Ovary (tissue), 7 donors: ENCODE measurements at regions not wholly inside any gene's neighbourhood (a gene's known extent, or its start where the extent isn't known, plus 50 kb on each side); places are given as distances from the start of the nearest gene placed in this dataset.

Experiments
- DNase-seq, 5 donors: peaks; one replicate each; pipeline ENCODE4 v3.0.0-alpha.2; 2019 to 2020
- H3K27ac ChIP-seq, 2 donors: fragments of 200-600 bp; one replicate each; pipeline versions ENCODE4 v1.5.1 to v1.8.0; 2019 to 2022
- H3K27me3 ChIP-seq: fragments of 200-600 bp; one replicate; pipeline ENCODE4 v1.8.0; 2022
- H3K36me3 ChIP-seq: fragments of 200-600 bp; sonication (generic); one replicate; pipeline ENCODE4 v1.5.1; 2019
- H3K4me1 ChIP-seq: one replicate; pipeline ENCODE4 v1.8.1; 2013; ENCODE audit warnings: mild to moderate bottlenecking, moderate library complexity; ENCODE audit not compliant: insufficient read depth
- H3K4me3 ChIP-seq: fragments of 200-600 bp; sonication (generic); one replicate; pipeline ENCODE4 v1.5.1; 2017
- H3K9me3 ChIP-seq, 2 donors: fragments of 200-600 bp in 1 of 2; sonication (generic) in 1 of 2; one replicate each; pipeline versions ENCODE4 v1.5.1 to v1.8.1; 2013 to 2019; ENCODE audit warnings: mild to moderate bottlenecking in 1 of 2, moderate library complexity in 1 of 2
- CTCF ChIP-seq, 3 donors: fragments of 450-650 bp in 2 of 3; fragments of 200-600 bp in 1 of 3; IDR thresholded peaks; one replicate each; pipeline versions ENCODE4 v1.5.1 to v1.8.0; 2016 to 2022; ENCODE audit warnings: antibody characterized with exemption in 3 of 3, mild to moderate bottlenecking in 1 of 3
- EP300 ChIP-seq: sonication (generic); formaldehyde crosslinking; IDR thresholded peaks from one replicate; pipeline ENCODE4 v1.6.1; 2017; ENCODE audit warnings: antibody characterized with exemption
- POLR2A ChIP-seq: fragments of 450-650 bp; IDR thresholded peaks from one replicate; pipeline ENCODE4 v1.6.1; 2017; ENCODE audit warnings: antibody characterized with exemption, mild to moderate bottlenecking, moderate library complexity
- WGBS, 3 donors: extraction: QIAGEN DNeasy Blood & Tissue Kit in 1 of 3; methylation state at CpG; one replicate each; pipeline versions ENCODE4 v1.1.5 to v1.1.7; 2013 to 2017; 5-methylcytosine and 5-hydroxymethylcytosine counted together
- intact Hi-C, 4 donors: fragments of 100-400 bp; cut with DNase I; formaldehyde crosslinking; loops; one replicate each; pipeline versions ENCODE4 v1.11.0 to v1.15.1; 2022 to 2023
- donor health status: DM: no; HTN: no; CAD: no; lungs with moderate emphysema.
- donor health status: DM: no; HTN: no; CAD: no.
- donor health status: Bipolar disorder and iron deficiency.
- donor health status: DM: no; HTN: no; CAD: no.
- donor health status: DM: yes; HTN: yes; CAD: no.

GRCh38 chr5:109589239-109589638, 100.5 kb upstream of the MAN2A1 start:
- 88 to 95% (median 89%) methylated on average over 5 of the region's 5 CpGs for WGBS, 3 donors
- Histone ChIP-seq H3K4me1 (no peaks in the 10 kb centered on the region), H3K4me3 (no peak overlapping the region), H3K27ac (no peak overlapping the region), H3K36me3 (no peaks in the 10 kb centered on the region), H3K9me3 (no peaks in the 10 kb centered on the region), H3K27me3 (no peaks in the 10 kb centered on the region)
- intact Hi-C loops = no loop called here
- TF ChIP-seq EP300 (no peak), CTCF (IDR thresholded peaks at IDR 0.05) (no peak), POLR2A (no peak)
- DNase-seq = no peak

GRCh38 chr5:109588281-109589035, 101.3 kb upstream of the MAN2A1 start:
- no peak for DNase-seq
- Histone ChIP-seq H3K9me3 (no peaks in the 10 kb centered on the region), H3K4me1 (no peaks in the 10 kb centered on the region), H3K27ac (no peak overlapping the region), H3K27me3 (no peaks in the 10 kb centered on the region), H3K4me3 (no peak overlapping the region), H3K36me3 (no peaks in the 10 kb centered on the region)
- intact Hi-C loops = no loop called here
- 93 to 95% (median 94%) methylated on average over 24 to 25 of the region's 25 CpGs for WGBS, 3 donors
- TF ChIP-seq POLR2A (no peak), CTCF (IDR thresholded peaks at IDR 0.05) (no peak), EP300 (no peak)

- 18 to 28% (median 28%) methylated on average over 4 of the region's 4 CpGs for WGBS, 3 donors
- intact Hi-C loops = no loop called here
- no peaks in the 10 kb centered on the region for H3K36me3 ChIP-seq
- H3K27me3 ChIP-seq = no peaks in the 10 kb centered on the region
- no peak for DNase-seq
- no peak overlapping the region for H3K27ac ChIP-seq
- H3K4me3 ChIP-seq = no peak overlapping the region
- TF ChIP-seq CTCF (IDR thresholded peaks at IDR 0.05) = no peak
- no peaks in the 10 kb centered on the region for H3K9me3 ChIP-seq
- H3K4me1 ChIP-seq = no peaks in the 10 kb centered on the region
Measured at GRCh38 chr5:109584986-109585599, 104.6 kb upstream of the MAN2A1 start.

- no peaks in the 10 kb centered on the region for H3K27me3 ChIP-seq
- H3K4me3 ChIP-seq = no peak overlapping the region
- H3K27ac ChIP-seq = no peak overlapping the region
- no peaks in the 10 kb centered on the region for H3K4me1 ChIP-seq
- H3K36me3 ChIP-seq = no peaks in the 10 kb centered on the region
- intact Hi-C loops = no loop called here
- WGBS, 3 donors = 60 to 72% (median 66%) methylated on average over 3 of the region's 3 CpGs
- no peak for DNase-seq
- H3K9me3 ChIP-seq = no peaks in the 10 kb centered on the region
- TF ChIP-seq POLR2A (no peak), CTCF (IDR thresholded peaks at IDR 0.05) (no peak), EP300 (no peak)
Measured at GRCh38 chr5:109580225-109580624, 109.5 kb upstream of the MAN2A1 start.
